NCI-H460 (cell line): ENCODE measurements at regions not wholly inside any gene's neighbourhood (a gene's known extent, or its start where the extent isn't known, plus 50 kb on each side); places are given as distances from the start of the nearest gene placed in this dataset.
A peak's percentile ranks its signal among the peaks of the same experiment; 100 is the strongest.
"Not testable (repeated sequence)": the region's sequence is repeated elsewhere in the genome, so short reads cannot be mapped to it uniquely, and the experiment has no call there.

Experiments
- DNase-seq: peaks from one replicate; pipeline ENCODE4 v3.0.0-alpha.2; 2016; ENCODE audit warnings: low read depth; ENCODE audit errors: extremely low read depth

GRCh38 chr2:235212501-235213158 is 260.8 kb downstream of the SH3BP4 start:
- no peak for DNase-seq

GRCh38 chr2:235215248-235215647 is 263.4 kb downstream of the SH3BP4 start:
- no peak for DNase-seq

- DNase-seq = peak; percentile 55
Measured at GRCh38 chr2:235216901-235217300, 265.1 kb downstream of the SH3BP4 start.

- no peak for DNase-seq
Measured at GRCh38 chr2:235217846-235218245, 266.0 kb downstream of the SH3BP4 start.

GRCh38 chr2:235218486-235218907 is 266.7 kb downstream of the SH3BP4 start:
- DNase-seq = no peak

- DNase-seq = no peak
Measured at GRCh38 chr2:235219048-235219447, 267.2 kb downstream of the SH3BP4 start.

GRCh38 chr2:235220331-235220730 is 268.5 kb downstream of the SH3BP4 start:
- no peak for DNase-seq

GRCh38 chr2:235223011-235223410 is 270.8 kb upstream of the AGAP1 start:
- DNase-seq = no peak

- no peak for DNase-seq
Measured at GRCh38 chr2:235224410-235224809, 269.4 kb upstream of the AGAP1 start.

GRCh38 chr2:235225261-235225660 is 268.6 kb upstream of the AGAP1 start:
- DNase-seq = no peak

- DNase-seq = no peak
Measured at GRCh38 chr2:235227590-235227989, 266.3 kb upstream of the AGAP1 start.

- DNase-seq = not testable (repeated sequence)
Measured at GRCh38 chr2:235228422-235228821, 265.4 kb upstream of the AGAP1 start.

GRCh38 chr2:235229236-235229635 is 264.6 kb upstream of the AGAP1 start:
- DNase-seq = no peak

GRCh38 chr2:235230821-235231601 is 262.8 kb upstream of the AGAP1 start:
- no peak for DNase-seq

- DNase-seq = no peak
Measured at GRCh38 chr2:235232449-235233433, 261.1 kb upstream of the AGAP1 start.

- no peak for DNase-seq
Measured at GRCh38 chr2:235234736-235235135, 259.1 kb upstream of the AGAP1 start.

- no peak for DNase-seq
Measured at GRCh38 chr2:235235977-235236767, 257.7 kb upstream of the AGAP1 start.

GRCh38 chr2:235238537-235238936 is 255.3 kb upstream of the AGAP1 start:
- no peak for DNase-seq

- DNase-seq = no peak
Measured at GRCh38 chr2:235240574-235240973, 253.3 kb upstream of the AGAP1 start.
